Muscle layer of colon (tissue), 2 donors: ENCODE measurements at regions not wholly inside any gene's neighbourhood (a gene's known extent, or its start where the extent isn't known, plus 50 kb on each side); places are given as distances from the start of the nearest gene placed in this dataset.

ENCODE experiments used
- H3K27ac ChIP-seq: one replicate; pipeline ENCODE4 v1.7.0; 2013; ENCODE audit warnings: low read depth, mild to moderate bottlenecking, low read length, moderate library complexity
- H3K27me3 ChIP-seq, 2 donors: one replicate each; pipeline ENCODE4 v1.7.0; 2013; ENCODE audit warnings: low read length in 2 of 2, mild to moderate bottlenecking in 2 of 2; ENCODE audit not compliant: insufficient read depth in 2 of 2, control insufficient read depth in 1 of 2
- H3K36me3 ChIP-seq: one replicate; pipeline ENCODE4 v1.7.0; 2013; ENCODE audit warnings: mild to moderate bottlenecking, low read length; ENCODE audit not compliant: insufficient read depth
- H3K4me1 ChIP-seq: one replicate; pipeline ENCODE4 v1.7.0; 2013; ENCODE audit warnings: mild to moderate bottlenecking, low read length; ENCODE audit not compliant: insufficient read depth
- H3K4me3 ChIP-seq, 2 donors: one replicate each; pipeline ENCODE4 v1.7.0; 2013; ENCODE audit warnings: low read length in 2 of 2, low read depth in 1 of 2, mild to moderate bottlenecking in 1 of 2, moderate library complexity in 1 of 2
- H3K9ac ChIP-seq: one replicate; pipeline ENCODE4 v1.7.0; 2013; ENCODE audit warnings: low read length
- H3K9me3 ChIP-seq: one replicate; pipeline ENCODE4 v1.7.0; 2013; ENCODE audit warnings: mild to moderate bottlenecking, low read length
- donor health status: abdominal sarcoma.
- donor health status: Adenocarcinoma of cecum.

DNA sequence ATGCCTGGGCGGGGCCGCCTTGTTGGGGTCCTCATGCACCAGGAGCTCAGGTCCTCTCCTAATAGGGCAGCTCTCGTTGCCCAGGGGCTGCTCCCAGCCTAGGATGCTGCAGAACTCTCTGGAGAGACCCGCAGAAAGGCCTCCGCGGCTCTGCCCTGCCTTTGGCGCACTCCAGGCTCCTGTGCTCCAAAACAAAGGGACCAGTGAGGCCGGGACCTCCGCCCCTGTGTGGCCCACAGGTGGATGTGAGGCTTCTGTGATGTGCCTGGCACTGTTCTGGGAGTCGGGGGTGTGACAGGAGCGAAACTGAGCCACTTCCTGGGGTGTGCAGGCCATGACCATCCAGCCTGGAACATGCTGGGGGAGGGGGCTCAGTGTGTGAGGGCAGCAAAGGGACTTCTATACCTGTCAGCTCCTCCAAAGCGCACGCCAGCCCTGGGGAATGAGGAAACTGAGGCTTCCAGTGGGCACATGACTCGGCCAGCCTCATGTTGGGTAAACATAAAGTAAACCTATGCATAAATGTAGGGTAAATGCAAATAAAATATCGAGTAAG is 153.2 kb downstream of the IRF8 start:
- no peak overlapping the region for H3K9ac ChIP-seq
- H3K36me3 ChIP-seq: no peaks in the 10 kb centered on the region
- H3K9me3 ChIP-seq: no peaks in the 10 kb centered on the region
- no peak overlapping the region for H3K27ac ChIP-seq
- H3K4me1 ChIP-seq: peaks cover 19% of the 10 kb centered on the region
- no peaks in the 10 kb centered on the region for H3K27me3 ChIP-seq
- H3K4me3 ChIP-seq: no peak overlapping the region

DNA sequence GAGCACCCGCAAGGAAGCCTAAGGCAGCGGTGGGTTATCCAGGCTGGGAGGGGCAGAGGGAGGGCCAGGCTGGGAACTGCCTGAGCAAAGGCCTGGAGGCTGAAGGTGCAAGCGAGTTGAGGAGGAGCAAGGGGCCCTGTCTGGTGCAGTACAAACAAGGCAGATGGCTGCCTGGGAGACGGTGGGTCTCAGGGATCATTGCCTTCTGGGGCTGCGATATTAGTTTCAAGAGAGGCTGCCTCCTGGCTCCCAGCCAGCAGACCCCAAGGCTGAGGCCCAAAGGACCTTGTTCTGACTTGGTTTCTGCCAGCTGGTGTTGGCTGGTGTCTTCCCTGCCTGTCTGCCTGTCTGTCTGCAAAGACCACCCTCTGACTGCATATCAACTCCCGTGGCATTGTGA is 154.0 kb downstream of the IRF8 start:
- H3K27me3 ChIP-seq: no peaks in the 10 kb centered on the region
- H3K4me3 ChIP-seq: no peak overlapping the region
- no peak overlapping the region for H3K27ac ChIP-seq
- H3K9me3 ChIP-seq: no peaks in the 10 kb centered on the region
- H3K36me3 ChIP-seq: no peaks in the 10 kb centered on the region
- peaks cover 19% of the 10 kb centered on the region for H3K4me1 ChIP-seq
- no peak overlapping the region for H3K9ac ChIP-seq

DNA sequence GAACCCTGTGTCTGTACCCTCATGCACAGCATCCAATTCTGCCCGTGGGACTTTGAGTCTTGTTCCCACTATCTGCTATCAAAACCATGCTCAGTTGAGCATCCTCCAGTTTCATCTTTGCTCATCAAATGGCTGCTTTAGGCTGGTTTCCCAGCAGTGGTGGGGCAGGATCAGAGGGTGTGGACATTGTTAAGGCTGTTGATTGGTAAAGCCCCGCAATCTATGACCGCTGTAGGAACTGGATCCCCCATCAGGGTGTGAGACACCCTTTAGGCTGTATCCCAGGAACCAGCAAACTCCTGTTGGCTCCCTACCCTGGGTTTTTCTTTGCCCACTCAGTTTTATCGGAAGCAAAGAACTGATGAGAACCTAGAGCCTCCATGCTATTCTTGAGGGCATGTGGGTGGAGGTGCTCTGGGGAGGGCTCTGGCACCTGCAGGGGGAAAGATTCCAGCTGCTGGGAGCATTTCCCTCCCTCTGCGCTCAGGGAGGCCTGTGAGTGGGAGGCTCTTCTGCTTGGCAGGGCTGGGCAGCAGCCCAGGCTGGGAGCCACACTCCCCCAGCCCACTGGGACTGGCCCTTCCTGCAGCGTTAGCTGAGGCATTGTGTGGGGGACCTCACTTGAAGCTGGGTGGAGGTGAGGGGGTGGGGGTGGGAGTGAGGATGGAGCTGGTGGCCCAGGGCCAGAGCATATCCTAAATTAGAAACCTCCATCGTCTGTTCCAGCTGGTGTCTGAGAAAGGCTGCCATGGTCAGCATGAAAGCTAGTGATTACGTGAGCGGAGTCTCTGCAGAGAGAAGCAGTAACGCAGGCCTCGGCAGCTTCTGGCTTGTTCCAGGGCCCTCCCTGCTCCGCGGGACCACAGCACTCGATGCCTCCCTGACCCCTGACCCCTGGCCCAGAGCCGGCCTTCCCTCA is 160.6 kb downstream of the IRF8 start:
- no peak overlapping the region for H3K9ac ChIP-seq

DNA sequence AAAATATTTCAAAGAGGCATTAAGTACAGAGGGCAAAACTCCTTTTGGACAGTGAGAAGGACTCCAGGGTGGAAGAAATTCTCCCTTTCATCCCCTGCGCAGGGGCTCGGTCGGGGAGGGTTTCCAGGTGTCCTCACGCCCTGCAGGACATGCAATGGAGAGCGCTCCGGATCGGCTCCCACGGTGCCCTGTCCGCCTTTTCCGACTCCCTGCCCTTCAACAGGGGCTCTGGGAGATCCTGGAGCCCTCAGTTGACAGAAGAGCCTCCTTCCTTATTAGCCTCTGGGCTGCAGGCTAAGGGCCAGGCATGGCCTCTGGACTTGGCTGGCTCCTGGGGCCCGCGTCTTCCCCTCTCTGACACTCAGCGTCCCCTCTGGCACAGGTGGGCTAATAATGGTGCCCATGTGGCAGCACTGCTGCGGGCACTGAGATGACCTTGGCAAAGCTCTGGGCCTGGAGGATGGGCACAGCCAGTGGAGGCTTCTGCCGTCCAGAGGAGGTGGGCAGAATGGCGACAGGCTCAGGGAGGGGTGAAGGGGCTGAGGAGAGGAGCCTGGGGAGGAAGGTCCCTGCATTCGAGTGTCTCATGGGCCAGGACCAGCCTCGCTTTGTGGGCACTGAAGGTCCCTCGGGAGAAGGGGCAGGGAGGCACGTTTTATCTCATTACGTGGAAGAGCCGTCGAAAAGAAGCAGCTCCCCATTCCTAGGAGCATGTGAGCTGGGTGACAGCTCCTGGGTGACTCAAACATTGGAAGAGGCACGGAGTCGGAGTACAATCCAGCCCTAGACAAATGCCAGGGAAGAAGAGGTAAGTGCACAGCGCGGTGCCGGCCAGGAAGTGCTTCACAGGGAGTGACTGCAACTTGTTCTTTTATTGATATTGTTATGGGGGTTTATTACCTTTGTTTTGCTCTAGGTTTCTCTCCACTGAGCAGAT is 161.7 kb downstream of the IRF8 start:
- H3K36me3 ChIP-seq: no peaks in the 10 kb centered on the region
- H3K9ac ChIP-seq: no peak overlapping the region
- no peak overlapping the region for H3K4me3 ChIP-seq
- H3K27me3 ChIP-seq: no peaks in the 10 kb centered on the region
- peaks cover 39% of the 10 kb centered on the region for H3K4me1 ChIP-seq
- H3K27ac ChIP-seq: peak overlapping the region; percentile 54
- no peaks in the 10 kb centered on the region for H3K9me3 ChIP-seq

More for the DNA sequence above, 160.6 kb downstream of the IRF8 start:
- H3K9me3 ChIP-seq: no peaks in the 10 kb centered on the region
- no peaks in the 10 kb centered on the region for H3K36me3 ChIP-seq
- H3K27me3 ChIP-seq: no peaks in the 10 kb centered on the region
- H3K4me1 ChIP-seq: peaks cover 39% of the 10 kb centered on the region
- H3K4me3 ChIP-seq: no peak overlapping the region
- peak overlapping the region; percentile 54 for H3K27ac ChIP-seq

DNA sequence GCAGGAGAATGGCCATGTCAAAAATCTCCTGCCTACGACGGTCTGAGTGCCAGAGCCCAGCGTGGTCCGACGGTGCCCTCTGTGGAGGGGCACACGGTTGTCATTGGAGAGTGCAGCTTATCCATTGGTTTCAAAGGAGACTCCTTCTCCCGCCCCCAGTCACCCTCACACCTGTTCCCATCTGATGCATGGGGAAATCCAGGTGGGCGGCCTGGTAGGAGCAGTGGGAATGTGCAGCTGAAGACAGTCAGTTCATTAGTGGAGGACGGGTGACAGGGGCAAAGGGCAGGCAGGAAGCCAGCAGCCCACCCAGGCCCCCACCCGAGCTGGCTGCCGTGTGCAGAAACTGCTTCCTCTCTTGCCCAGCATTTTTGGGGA is 162.3 kb downstream of the IRF8 start:
- H3K27me3 ChIP-seq: no peaks in the 10 kb centered on the region
- H3K4me1 ChIP-seq: peaks cover 39% of the 10 kb centered on the region
- H3K27ac ChIP-seq: no peak overlapping the region
- H3K36me3 ChIP-seq: no peaks in the 10 kb centered on the region
- no peak overlapping the region for H3K4me3 ChIP-seq
- no peak overlapping the region for H3K9ac ChIP-seq
- H3K9me3 ChIP-seq: no peaks in the 10 kb centered on the region

DNA sequence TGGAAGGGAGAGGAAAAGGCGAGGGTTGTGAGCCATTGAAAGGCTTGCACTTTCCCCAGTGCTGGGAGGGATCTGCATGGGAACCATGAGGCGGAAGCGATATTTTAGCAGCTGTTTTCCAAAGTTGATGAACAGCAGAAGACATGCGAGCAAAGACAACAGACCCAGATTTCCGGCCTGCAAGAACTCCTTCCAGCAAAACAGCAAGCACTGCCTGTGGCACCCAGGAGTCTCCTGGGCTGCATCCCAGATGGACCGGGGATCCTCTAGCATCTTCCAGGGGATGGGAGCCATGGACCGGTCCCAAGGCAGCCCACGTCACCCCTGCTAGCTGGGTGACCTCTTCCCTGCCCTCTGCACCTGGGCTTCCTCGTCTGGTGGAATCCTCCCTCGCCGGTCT is 162.8 kb downstream of the IRF8 start:
- Histone ChIP-seq H3K36me3 (no peaks in the 10 kb centered on the region), H3K27me3 (no peaks in the 10 kb centered on the region), H3K9me3 (no peaks in the 10 kb centered on the region), H3K4me3 (no peak overlapping the region), H3K9ac (no peak overlapping the region), H3K4me1 (peaks cover 39% of the 10 kb centered on the region), H3K27ac (no peak overlapping the region)

DNA sequence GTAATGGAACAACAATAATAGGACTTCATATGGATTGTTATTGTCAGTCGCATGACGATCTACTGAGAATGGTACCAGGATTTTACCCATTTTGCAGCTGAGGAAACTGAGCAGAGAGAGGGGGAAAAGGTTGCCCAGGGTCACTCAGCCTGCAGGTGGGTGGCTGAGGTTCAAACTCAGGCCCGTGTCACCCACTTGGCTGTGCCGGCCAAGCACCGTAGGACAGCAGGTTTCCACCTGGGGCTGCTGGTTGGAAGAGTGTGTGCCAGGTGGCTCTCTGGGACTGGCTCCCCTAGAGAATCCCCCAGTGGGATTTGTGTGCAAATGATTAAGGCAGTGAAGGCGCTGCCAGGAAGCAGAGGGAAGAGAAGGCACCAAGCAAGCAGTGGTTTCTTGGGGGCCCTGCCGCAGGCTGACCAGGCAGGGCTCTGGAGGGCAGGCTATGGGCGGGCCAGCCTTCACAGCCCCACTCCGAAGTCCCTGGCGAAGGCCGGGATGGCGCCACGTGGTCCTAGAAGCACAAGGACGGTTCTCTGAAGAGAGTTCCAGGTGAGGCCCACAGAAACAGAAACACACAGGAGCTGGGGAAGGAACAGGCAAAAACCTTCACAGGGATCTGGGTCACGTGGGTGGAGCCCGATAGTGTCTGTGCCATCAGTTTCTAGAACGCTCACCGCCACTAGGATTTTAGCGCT is 163.5 kb downstream of the IRF8 start:
- H3K4me3 ChIP-seq: no peak overlapping the region
- no peaks in the 10 kb centered on the region for H3K27me3 ChIP-seq
- no peak overlapping the region for H3K9ac ChIP-seq
- peaks cover 39% of the 10 kb centered on the region for H3K4me1 ChIP-seq
- H3K9me3 ChIP-seq: no peaks in the 10 kb centered on the region
- no peak overlapping the region for H3K27ac ChIP-seq
- no peaks in the 10 kb centered on the region for H3K36me3 ChIP-seq

DNA sequence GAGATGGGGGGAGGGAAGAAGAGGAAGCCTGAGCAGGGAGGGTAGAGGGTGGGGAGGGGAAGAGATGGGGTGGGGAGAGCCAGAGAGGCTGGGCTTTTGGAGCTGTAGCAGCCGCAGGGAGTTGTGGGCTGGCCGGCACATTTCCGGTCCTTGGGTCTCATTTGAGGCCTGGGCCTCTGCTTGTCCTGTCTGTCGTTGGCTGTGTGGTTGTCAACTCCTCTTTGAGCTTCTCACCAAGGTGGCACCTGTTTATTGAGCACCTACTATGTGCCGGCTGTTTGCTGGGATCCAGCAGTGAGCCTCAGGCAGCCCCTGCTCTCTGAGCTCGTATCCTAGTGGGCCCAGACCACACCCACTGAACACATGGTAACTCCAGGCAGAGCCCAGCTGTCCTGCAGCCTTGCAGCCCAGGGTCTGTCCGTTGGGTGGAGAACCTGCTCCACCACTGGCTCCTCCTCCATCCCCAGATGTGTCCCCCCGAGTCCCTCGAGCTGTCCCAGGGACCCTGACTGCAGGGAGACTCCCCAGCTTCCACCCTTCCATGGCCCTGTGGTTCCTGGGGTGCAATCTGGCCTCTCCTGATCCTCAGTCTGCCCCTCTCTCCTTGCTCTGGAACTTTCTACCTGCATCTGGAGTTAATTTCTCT is 164.9 kb downstream of the IRF8 start:
- Histone ChIP-seq H3K4me1 (peaks cover 39% of the 10 kb centered on the region), H3K4me3 (no peak overlapping the region), H3K27me3 (no peaks in the 10 kb centered on the region), H3K9me3 (no peaks in the 10 kb centered on the region), H3K36me3 (no peaks in the 10 kb centered on the region), H3K9ac (no peak overlapping the region), H3K27ac (no peak overlapping the region)

DNA sequence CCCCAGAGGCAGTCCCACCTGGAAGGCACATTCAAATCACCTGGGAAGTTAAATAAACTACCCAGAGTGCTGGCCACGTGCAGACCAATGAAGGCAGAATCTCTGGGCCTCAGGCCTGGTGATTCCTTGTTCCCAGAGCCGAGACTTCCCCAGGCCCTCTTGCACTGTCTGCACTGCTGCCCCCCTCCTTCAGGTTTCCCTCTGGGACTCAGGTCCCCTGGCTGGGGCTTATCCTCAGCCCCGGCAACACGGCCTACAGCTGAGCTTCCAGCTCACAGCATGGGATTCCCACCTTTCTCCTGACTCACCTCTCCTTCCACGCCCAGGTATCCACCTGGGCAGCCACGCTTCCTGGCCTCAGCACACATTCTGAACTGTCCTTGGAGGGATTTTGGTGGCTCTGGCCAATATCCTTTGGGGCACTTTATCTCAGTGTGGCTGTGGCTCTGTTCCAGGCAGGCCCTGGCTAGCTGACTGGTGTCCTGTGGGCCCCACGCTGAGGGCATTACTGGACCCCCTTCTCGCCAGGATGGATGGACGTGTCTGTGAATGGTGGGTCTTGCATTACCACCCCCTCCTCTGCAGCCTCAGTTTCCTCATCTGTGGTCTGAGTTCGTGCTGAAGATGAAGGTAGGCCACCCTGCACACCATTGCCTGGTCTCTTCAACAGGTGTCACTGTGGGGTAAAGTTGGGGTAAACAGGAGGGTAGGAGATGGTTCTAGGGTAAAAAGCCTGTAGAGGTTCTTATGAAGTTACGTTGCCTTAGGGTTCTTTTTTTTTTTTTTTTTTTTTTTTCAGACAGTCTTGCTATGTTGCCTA is 165.7 kb downstream of the IRF8 start:
- H3K9me3 ChIP-seq: no peaks in the 10 kb centered on the region
- H3K27ac ChIP-seq: no peak overlapping the region
- H3K4me1 ChIP-seq: peaks cover 34% of the 10 kb centered on the region
- H3K9ac ChIP-seq: no peak overlapping the region
- H3K27me3 ChIP-seq: no peaks in the 10 kb centered on the region
- no peaks in the 10 kb centered on the region for H3K36me3 ChIP-seq
- H3K4me3 ChIP-seq: no peak overlapping the region

DNA sequence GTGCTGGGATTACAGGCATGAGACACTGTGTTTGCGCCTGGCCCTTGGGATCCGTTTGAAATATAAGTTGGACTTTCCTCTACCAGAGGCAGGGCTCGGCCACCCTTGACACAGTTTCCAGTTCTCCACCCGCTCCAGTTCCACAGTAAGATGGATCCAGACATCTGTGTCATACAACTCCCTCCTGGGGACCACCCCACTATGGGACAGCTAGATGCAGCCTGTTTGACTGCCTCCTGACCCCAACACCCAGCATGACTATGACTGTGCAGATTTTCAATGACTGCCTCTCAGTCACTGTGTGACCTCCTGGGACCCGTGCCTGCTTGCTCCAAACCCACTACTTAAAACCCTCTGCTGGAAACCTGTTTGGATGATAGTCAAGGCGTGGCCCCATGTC is 166.7 kb downstream of the IRF8 start:
- H3K4me1 ChIP-seq: peaks cover 24% of the 10 kb centered on the region
- no peak overlapping the region for H3K9ac ChIP-seq
- no peaks in the 10 kb centered on the region for H3K36me3 ChIP-seq
- no peak overlapping the region for H3K27ac ChIP-seq
- no peak overlapping the region for H3K4me3 ChIP-seq
- no peaks in the 10 kb centered on the region for H3K27me3 ChIP-seq
- no peaks in the 10 kb centered on the region for H3K9me3 ChIP-seq
